Activated T-helper 1 cell treated with anti-CD3 and anti-CD28 coated beads, Interleukin-12 subunit alpha, Interleukin-12 subunit beta, Interleukin-2, Interleukin-4 antibody, amounts not matched to agents 30 ng/mL and 10 ng/mL and 1 ng/mL, durations not matched to agents 14 hours and 24 hours and 36 hours (primary cell): ENCODE measurements at regions not wholly inside any gene's neighbourhood (a gene's known extent, or its start where the extent isn't known, plus 50 kb on each side); places are given as distances from the start of the nearest gene placed in this dataset.
"Not testable (repeated sequence)": the region's sequence is repeated elsewhere in the genome, so short reads cannot be mapped to it uniquely, and the experiment has no call there.

Experiments
- DNase-seq: peaks from one replicate; pipeline ENCODE4 v3.0.0; 2021; ENCODE audit warnings: low spot score
- H3K27ac Mint-ChIP-seq: one replicate; pipeline ENCODE4 v1.8.0; 2021; ENCODE audit warnings: mild to moderate bottlenecking, mixed read lengths
- H3K27me3 Mint-ChIP-seq: one replicate; pipeline ENCODE4 v1.8.0; 2022; ENCODE audit warnings: mild to moderate bottlenecking, moderate library complexity, mixed read lengths; ENCODE audit not compliant: insufficient read depth
- H3K36me3 Mint-ChIP-seq: one replicate; pipeline ENCODE4 v1.8.0; 2021; ENCODE audit warnings: low read depth, mixed read lengths
- H3K4me1 Mint-ChIP-seq: one replicate; pipeline ENCODE4 v1.8.0; 2021; ENCODE audit warnings: low read depth, mixed read lengths
- H3K4me3 Mint-ChIP-seq: one replicate; pipeline ENCODE4 v1.8.0; 2021; ENCODE audit warnings: mild to moderate bottlenecking, moderate library complexity, mixed read lengths
- H3K9me3 Mint-ChIP-seq: one replicate; pipeline ENCODE4 v1.8.0; 2021; ENCODE audit warnings: mixed read lengths
- intact Hi-C: fragments of 100-400 bp; cut with micrococcal nuclease; formaldehyde crosslinking; loops from one replicate; pipeline ENCODE4 v1.15.1; 2024

DNA sequence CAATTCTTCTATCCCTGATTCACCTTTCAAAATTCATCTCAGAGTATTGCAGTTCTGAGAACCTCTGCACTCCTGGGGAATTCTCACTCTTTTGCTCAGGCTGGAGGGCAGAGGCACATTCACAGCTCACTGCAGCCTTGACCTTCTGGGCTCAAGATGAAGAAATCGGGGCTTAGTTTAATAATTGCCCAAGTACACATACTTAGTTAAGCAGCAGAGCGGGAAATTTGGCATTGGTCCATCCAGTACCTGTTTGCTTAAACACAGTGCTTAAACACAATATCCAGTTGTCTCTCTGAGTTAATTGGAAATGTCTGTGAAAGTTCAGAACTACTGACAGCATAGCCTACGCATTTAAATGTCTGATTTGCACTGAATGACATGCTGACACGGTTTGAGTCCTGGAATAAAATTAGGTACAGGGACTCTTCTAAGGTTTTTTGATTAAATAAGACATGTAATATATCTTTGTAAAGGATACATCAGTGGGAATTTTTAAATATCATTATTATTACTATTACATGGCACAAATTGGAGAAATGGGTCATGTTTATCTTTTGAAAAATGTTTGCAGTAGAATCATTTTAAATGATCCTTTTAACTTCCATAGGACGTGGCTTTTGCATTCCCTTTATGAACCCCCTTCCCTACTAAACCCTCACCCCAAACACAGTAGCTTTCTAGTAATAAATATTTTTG lies 337.4 kb downstream of the SRGAP2C start:
- DNase-seq, result no peak
- intact Hi-C loops, result no loop called here
- peaks cover 55% of the 10 kb centered on the region for H3K4me1 Mint-ChIP-seq
- no peak overlapping the region for H3K27ac Mint-ChIP-seq
- no peaks in the 10 kb centered on the region for H3K9me3 Mint-ChIP-seq
- no peak overlapping the region for H3K4me3 Mint-ChIP-seq
- no peaks in the 10 kb centered on the region for H3K27me3 Mint-ChIP-seq
- peaks cover 10% of the 10 kb centered on the region for H3K36me3 Mint-ChIP-seq

DNA sequence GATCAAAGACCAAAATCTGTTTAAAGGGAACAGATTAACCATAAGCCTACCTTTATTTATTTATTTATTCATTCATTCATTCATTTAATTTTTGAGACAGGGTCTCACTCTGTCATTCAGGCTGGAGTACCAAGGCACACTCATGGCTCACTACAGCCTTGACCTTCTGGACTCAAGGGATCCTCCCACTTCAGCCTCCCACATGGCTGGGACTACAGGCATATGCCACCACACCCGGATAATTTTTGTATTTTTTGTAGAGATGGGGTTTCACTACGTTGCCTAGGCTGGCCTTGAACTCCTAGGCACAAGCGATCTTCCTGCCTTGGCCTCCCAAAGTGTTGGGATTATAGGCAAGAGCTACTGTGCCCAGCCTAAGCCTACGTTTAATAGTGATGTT lies 338.3 kb downstream of the SRGAP2C start:
- peaks cover 46% of the 10 kb centered on the region for H3K4me1 Mint-ChIP-seq
- intact Hi-C loops, H3K36me3 Mint-ChIP-seq, H3K9me3 Mint-ChIP-seq, H3K27ac Mint-ChIP-seq, DNase-seq, H3K4me3 Mint-ChIP-seq, H3K27me3 Mint-ChIP-seq: not testable (repeated sequence)

DNA sequence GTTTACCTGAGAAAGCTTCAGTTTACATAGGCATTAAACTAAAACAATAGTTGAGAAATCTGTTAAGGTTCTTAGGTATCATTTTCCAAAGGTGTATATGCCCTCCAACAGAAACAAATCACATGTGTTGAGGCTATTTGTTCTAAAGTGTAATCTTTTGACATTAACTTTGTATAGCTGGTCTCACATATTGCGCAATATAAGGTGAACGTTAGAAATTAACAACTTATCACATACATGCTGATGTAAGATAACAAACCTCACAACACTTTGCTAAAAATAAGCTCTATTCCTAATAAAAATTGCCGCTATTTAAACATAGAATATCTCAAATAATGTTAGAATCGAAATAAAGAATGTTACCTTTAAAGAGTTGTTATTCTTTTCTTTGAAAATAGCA lies 340.6 kb downstream of the SRGAP2C start:
- peaks cover 11% of the 10 kb centered on the region for H3K36me3 Mint-ChIP-seq
- DNase-seq, result no peak
- H3K27me3 Mint-ChIP-seq, result no peaks in the 10 kb centered on the region
- no peak overlapping the region for H3K27ac Mint-ChIP-seq
- H3K4me1 Mint-ChIP-seq, result peaks cover 47% of the 10 kb centered on the region
- no peaks in the 10 kb centered on the region for H3K9me3 Mint-ChIP-seq
- no peak overlapping the region for H3K4me3 Mint-ChIP-seq
- intact Hi-C loops, result no loop called here

DNA sequence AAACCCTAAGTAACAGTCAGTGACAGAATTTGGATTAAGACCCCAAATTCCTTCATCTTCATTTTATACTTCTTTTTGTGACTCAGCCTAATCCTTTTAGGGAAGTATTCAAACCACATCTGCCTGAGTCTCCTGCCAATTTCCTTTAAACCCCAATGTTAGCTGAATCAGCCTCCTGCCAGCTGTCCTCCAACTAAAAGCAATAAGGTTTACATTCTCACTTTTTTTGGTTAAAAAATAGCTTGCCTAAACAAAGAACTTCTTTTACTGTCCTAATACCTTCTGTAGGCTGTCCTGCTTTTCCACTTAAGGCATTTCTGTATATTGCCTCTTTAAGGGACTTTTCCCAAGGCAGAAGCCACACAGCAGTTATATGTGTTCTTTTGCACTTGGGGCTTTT lies 344.2 kb downstream of the SRGAP2C start:
- H3K27ac Mint-ChIP-seq, intact Hi-C loops: not testable (repeated sequence)

DNA sequence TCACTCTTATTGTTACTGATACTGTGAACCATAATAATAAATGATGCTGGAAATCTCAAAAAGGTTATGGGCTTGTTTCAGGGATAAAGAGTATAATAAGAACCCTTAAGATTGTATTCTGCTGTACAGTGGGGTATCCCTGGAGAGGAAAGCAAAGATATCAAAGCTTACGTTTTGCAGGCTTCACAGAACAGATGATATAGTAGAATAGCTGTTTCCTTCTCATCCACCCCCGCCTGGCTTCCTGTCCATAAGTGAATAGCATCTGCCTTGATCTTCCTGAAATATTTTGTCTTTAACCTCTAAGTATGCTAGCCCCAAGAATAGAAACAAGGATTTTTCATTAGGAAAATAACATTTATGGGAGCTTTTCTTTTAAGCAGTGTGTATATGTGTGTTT lies 345.3 kb downstream of the SRGAP2C start:
- DNase-seq, H3K9me3 Mint-ChIP-seq, H3K36me3 Mint-ChIP-seq, H3K27me3 Mint-ChIP-seq, H3K4me3 Mint-ChIP-seq, intact Hi-C loops: not testable (repeated sequence)
- peaks cover 23% of the 10 kb centered on the region for H3K4me1 Mint-ChIP-seq
- peak overlapping the region; percentile 20 for H3K27ac Mint-ChIP-seq

More for the DNA sequence above, 344.2 kb downstream of the SRGAP2C start:
- H3K27me3 Mint-ChIP-seq, H3K9me3 Mint-ChIP-seq, H3K4me3 Mint-ChIP-seq, DNase-seq, H3K36me3 Mint-ChIP-seq: not testable (repeated sequence)
- peaks cover 32% of the 10 kb centered on the region for H3K4me1 Mint-ChIP-seq

DNA sequence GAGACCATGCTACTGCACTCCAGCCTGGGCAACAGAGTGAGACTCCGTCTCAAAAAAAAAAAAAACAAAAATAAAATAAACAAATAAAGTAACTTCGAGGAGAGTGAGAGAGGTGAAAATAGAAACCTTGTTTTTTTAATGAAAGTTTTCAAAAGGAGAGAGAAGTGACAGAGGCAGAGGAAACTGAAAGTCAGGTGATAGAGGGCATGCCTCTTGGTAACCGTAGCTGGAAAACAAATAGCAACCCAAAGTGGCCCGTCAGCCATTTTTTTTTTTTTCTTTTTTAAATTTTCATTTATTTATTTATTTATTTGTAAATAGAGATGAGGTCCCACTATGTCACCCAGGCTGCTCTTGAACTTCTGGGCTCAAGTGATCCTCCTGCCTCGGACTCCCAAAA lies 347.0 kb downstream of the SRGAP2C start:
- DNase-seq, H3K27me3 Mint-ChIP-seq, H3K27ac Mint-ChIP-seq, H3K4me3 Mint-ChIP-seq, H3K36me3 Mint-ChIP-seq, intact Hi-C loops, H3K9me3 Mint-ChIP-seq: not testable (repeated sequence)
- H3K4me1 Mint-ChIP-seq, result peaks cover 20% of the 10 kb centered on the region

DNA sequence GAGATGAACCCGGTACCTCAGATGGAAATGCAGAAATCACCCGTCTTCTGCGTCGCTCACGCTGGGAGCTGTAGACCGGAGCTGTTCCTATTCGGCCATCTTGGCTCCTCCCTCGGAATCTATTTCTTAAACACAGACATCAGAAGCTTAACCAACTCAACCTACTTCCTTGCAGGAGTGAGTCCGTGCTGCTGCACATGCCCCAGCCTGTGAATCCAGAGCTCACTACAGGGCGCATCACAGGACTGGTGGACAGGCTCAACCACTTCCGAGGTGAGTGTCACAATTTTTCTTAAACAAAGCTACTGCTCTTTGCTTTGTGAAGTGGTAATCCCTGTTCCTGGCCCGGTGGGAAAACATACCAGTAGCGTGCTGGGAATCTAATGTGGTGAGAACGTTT lies 353.4 kb downstream of the SRGAP2C start:
- H3K36me3 Mint-ChIP-seq, result peaks cover 12% of the 10 kb centered on the region
- H3K4me3 Mint-ChIP-seq, H3K9me3 Mint-ChIP-seq, H3K27ac Mint-ChIP-seq, H3K4me1 Mint-ChIP-seq, DNase-seq, intact Hi-C loops, H3K27me3 Mint-ChIP-seq: not testable (repeated sequence)

DNA sequence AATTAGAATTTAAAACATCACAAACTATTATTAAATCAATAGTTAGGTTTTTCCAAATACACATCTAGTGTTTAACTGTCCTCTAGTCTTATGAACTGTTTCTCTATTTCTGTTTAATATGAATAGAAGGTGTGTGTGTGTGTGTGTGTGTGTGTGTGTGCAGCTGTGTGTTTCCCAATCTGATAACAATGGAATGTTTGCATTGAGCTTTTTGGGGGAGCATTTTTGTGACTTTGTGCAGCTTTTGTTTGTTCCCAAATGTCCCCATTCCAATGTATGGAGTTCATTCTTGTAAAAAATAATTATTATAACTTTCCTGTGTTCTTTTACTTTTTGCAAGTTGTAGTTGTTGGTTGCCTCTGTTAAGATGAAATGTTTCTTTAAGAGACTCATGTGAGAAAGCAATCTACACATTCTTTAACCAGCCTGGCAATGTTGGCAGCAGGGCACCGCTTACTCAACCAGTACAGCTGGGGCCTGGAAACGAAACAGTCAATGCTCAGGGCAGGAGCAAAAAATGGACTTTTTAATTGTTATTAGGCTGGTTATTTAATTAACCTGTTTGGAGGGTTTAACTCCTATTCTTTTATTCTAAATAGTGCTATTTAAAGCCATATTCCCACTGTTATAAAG lies 354.3 kb downstream of the SRGAP2C start:
- no peaks in the 10 kb centered on the region for H3K4me1 Mint-ChIP-seq
- no peak overlapping the region for H3K4me3 Mint-ChIP-seq

DNA sequence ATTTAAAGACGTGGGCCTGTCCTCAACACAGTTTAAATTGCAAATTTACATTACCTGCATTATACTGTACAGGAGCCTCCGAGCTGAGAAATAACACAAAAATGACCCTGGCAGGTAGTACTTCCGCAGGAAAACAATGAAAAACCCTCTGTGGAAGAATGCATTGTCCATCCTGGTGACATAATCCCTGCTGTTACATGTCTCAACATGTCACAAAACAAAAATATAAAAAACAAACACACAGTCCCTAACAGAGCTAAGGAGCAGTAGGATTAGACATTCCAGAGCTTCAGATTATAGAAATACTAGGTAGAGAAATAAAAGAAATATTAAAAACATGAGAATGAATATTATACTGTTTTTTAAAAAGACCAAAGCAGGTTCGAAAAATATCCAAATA lies 359.2 kb downstream of the SRGAP2C start:
- H3K4me1 Mint-ChIP-seq, result peaks cover 25% of the 10 kb centered on the region
- H3K27me3 Mint-ChIP-seq, H3K4me3 Mint-ChIP-seq, H3K27ac Mint-ChIP-seq, DNase-seq, intact Hi-C loops, H3K9me3 Mint-ChIP-seq: not testable (repeated sequence)
- H3K36me3 Mint-ChIP-seq, result peaks cover 17% of the 10 kb centered on the region

More for the DNA sequence above, 354.3 kb downstream of the SRGAP2C start:
- no peaks in the 10 kb centered on the region for H3K9me3 Mint-ChIP-seq
- no peak overlapping the region for H3K27ac Mint-ChIP-seq
- intact Hi-C loops, result no loop called here
- H3K36me3 Mint-ChIP-seq, result peaks cover 13% of the 10 kb centered on the region
- no peaks in the 10 kb centered on the region for H3K27me3 Mint-ChIP-seq
- DNase-seq, result no peak

DNA sequence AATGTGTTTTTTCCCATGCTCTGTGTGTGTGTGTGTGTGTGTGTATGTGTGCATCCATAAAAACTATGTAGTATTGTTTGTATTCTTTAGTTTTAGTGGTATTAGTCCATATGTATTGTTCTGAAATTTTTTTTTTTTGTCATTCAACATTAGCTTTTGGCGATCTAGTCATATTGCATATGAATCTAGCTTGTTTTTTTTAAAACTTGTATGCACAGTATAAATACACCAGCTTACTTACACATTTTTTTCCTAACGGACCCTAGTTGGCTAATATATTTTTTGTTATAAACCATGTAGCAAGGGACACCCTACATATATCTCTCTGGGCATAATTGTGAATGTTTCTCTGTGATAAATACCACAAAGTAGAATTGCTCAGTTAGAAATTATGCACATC lies 359.7 kb downstream of the SRGAP2C start:
- Mint-ChIP-seq H3K36me3 (peaks cover 17% of the 10 kb centered on the region), H3K27me3 (no peaks in the 10 kb centered on the region), H3K27ac (no peak overlapping the region), H3K4me3 (no peak overlapping the region), H3K9me3 (peaks cover 6% of the 10 kb centered on the region), H3K4me1 (peaks cover 25% of the 10 kb centered on the region)
- no peak for DNase-seq
- intact Hi-C loops, result no loop called here

DNA sequence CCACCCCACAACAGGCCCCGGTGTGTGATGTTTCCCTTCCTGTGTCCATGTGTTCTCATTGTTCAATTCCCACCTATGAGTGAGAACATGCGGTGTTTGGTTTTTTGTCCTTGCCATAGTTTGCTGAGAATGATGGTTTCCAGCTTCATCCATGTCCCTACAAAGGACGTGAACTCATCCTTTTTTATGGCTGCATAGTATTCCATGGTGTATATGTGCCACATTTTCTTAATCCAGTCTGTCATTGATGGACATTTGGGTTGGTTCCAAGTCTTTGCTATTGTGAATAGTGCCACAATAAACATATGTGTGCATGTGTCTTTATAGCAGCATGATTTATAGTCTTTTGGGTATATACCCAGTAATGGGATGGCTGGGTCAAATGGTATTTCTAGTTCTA lies 361.1 kb downstream of the SRGAP2C start:
- Mint-ChIP-seq H3K36me3 (peaks cover 19% of the 10 kb centered on the region), H3K4me1 (peaks cover 35% of the 10 kb centered on the region)
- H3K9me3 Mint-ChIP-seq, H3K4me3 Mint-ChIP-seq, H3K27me3 Mint-ChIP-seq, H3K27ac Mint-ChIP-seq, intact Hi-C loops, DNase-seq: not testable (repeated sequence)

DNA sequence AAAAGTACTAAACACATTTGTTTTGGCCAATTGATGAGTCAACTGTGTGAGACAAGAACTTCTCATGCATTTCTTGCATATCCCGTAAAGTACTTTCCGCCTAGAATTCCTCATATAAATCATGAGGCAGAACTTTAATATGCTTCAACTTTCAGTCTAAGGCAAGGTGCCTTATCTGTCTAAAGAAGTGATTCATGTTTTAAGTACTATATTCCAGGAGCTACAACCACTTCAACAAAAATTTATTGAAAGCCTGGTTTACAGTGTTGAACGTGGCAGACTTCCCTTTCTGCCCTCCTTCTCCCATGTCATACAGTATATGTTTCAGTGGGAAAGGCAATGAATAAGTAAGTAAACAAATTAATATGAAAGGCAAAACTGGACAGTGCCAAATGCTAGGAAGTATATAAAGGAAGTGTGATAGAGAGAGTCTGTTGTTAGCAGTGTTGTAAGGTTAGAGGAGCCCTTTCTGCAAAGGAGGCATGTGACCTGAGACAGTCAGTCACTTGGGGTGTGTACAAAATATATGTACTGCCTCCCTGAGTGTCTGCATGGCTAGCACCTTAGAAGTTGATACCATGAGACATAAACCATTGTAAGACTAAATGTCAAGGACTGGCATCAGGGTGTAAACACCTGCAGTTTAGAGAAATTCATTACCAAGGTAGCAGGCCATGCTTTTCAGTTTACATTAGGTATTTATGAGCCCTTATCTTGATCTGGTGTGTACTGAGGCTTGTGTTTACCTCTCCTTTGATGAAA lies 362.2 kb downstream of the SRGAP2C start:
- H3K4me3 Mint-ChIP-seq, result no peak overlapping the region
- H3K9me3 Mint-ChIP-seq, result peaks cover 6% of the 10 kb centered on the region
- H3K36me3 Mint-ChIP-seq, result peaks cover 20% of the 10 kb centered on the region
- no peak overlapping the region for H3K27ac Mint-ChIP-seq
- no peak for DNase-seq
- peaks cover 47% of the 10 kb centered on the region for H3K4me1 Mint-ChIP-seq
- intact Hi-C loops, result no loop called here
- no peaks in the 10 kb centered on the region for H3K27me3 Mint-ChIP-seq

DNA sequence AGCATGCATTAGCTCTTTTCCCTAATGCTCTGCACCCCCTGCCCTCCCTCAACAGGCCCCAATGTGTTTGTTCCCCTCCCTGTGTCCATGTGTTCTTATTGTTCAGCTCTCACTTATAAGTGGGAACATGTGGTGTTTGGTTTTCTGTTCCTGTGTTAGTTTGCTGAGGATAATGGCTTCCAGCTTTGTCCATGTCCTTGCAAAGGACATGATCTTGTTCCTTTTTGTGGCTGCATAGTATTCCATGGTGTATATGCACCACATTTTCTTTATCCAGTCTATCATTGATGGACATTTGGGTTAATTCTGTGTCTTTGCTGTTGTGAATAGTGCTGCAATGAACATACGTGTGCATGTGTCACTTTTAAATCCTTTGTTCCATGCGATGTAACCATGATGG lies 363.0 kb downstream of the SRGAP2C start:
- intact Hi-C loops, H3K9me3 Mint-ChIP-seq, H3K27me3 Mint-ChIP-seq, DNase-seq, H3K4me3 Mint-ChIP-seq, H3K27ac Mint-ChIP-seq: not testable (repeated sequence)
- peaks cover 14% of the 10 kb centered on the region for H3K36me3 Mint-ChIP-seq
- H3K4me1 Mint-ChIP-seq, result peaks cover 54% of the 10 kb centered on the region
